ENCODE measurements at regions not wholly inside any gene's neighbourhood (a gene's known extent, or its start where the extent isn't known, plus 50 kb on each side); places are given as distances from the start of the nearest gene placed in this dataset.

DNA sequence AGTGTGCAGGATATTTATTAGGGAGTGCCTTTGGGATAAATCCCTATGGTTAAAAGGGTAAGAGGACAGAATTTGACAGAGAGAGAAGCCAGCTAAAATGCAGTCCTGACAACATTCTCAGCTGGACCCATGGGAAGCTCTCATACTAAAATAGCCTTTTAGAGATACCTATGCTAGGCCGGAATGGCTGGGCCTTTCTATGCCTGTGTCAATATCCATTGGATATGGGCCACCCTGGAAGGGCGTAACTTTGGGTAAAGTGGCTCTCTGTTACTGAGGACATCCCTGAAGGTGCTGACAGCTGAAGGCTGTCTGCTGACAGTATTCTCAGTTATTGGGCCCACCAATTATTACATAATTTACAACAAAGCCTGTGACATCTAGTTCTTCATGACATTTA, 613.0 kb upstream of the B3GALT2 start:
- DNase-seq (ENCODE audit: low read depth), result no peak

DNA sequence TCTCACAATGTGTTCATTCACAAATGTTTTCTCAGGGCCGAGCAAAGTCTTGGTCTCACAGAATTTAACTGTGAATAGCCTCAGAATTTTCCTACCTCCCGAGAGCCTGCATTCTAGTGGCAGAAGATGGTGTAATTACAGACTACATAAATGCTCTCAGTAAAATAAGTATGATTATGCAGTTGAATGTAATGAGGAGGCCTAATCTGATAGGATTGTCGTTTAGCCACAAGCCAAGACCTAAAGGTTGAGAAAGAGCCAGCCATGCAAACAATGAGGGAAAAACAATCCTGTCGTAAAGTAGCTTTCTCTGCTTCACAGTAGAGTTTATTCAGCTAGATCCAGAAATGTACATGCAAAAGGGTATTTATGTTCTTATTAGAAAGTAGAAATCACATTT, 607.8 kb upstream of the B3GALT2 start:
- no peak for DNase-seq (ENCODE audit: low read depth)

DNA sequence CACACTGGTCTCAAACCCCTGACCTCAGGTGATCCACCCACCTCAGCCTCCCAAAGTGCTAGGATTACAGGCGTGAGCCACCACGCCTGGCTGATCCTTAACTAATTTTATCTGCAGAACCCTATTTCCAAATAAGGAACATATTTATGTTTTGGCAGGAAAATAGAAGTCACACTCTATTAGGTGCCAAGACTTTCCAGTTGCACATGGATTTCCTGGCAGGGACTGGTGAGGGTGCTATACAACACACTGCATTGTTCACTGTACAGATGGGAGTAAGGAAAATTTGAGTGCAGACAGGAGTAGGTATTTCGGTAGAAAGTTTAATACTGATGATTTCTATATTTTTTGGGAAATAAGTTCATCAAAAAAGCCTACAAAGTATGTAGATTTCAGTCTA, 605.3 kb upstream of the B3GALT2 start:
- DNase-seq (ENCODE audit: low read depth), result no peak

DNA sequence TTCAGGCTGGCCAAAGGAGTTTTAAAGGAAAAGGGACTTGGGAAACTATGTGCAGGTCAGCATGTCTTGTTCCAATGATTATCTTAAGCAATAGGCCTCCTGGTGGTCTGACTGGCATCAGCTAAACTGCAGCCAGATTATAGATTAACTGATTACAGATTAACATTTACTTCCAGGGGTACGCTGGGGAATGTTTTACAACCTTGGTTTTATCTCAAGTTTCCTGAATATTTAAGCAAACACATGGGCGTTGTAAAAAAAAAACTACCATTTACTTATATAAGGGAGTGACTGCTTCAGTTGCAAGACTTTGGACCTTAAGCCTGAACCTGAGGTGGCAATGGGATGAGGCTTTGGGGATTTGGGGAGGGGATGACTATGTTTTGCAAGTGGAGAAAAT, 600.6 kb upstream of the B3GALT2 start:
- DNase-seq (ENCODE audit: low read depth), result no peak

DNA sequence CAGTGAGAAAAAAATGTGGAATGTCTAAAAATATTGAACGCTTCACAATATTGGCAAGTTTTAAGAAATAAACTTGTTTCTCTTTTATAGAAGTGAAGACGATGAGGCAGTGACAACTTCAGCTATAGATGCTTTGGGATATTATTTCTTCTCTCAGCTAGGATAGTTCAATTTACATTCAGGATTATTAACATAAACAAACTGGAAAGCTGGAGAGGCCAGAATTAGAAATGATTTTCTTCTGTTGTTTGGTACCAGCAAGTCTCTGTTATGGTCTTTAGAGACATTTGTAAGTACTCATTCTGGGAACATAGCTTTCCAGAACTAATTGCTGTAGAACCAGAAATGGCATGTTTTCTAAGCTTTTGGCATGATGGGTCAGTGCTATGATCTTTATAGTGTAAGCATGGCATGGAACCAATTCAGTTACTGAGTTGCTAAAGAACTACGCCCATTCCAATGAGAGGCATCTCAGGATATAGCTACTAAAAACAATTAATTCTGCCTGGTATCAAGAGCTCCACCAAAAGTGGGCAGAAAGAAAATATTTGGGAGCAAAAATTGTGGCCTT, 599.5 kb upstream of the B3GALT2 start:
- DNase-seq (ENCODE audit: low read depth), result no peak

DNA sequence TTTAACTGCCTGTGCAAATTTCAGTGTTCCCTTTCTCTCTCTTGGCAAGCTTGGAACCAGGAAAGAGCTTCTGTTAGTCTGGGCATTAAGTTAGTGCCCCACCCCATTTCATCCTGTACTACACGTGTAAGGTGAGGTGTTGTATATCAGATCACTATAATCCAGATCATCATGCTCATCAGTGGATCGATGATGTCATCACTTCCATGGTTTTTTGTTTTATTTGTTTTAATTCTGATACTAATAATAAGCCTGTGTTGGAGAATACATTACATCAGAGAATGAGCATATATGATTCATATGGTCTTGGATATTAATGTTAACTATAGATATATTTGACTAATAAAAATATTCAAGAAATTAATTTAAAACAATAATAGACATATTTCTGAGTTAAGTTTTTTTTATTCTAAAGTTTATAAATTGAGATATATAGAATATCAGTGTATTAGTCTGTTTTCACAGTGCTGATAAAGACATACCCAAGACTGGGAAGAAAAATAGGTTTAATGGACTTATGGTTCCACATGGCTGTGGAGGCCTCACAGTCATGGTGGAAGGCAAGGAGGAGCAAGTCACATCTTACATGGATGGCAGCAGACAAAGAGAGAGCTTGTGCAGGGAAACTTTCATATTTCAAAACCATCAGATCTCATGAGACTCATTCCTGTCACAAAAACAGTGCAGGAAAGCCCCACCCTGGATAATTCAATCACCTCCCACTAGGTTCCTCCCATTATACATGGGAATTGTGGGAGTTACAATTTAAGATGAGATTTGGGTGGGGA, 588.3 kb upstream of the B3GALT2 start:
- no peak for DNase-seq (ENCODE audit: low read depth)

DNA sequence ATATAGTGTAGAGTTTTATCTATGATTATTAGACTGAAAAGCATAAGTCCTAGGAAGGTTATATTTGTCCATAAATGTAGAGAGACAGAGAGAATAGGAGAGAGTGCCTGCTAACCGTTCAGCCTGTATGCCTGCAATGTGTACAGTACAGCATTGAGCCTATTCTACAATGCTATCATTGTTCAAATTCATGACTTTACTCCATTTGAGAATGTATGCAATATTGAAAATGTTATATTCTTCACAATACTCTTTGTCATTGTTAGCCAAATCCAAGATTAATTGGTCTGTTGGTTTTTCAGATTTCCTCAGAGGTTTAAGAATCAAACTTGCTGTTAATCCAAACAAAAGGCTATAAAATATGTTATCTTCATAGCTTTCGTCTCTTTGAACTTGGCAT, 585.2 kb upstream of the B3GALT2 start:
- DNase-seq (ENCODE audit: low read depth), result no peak

DNA sequence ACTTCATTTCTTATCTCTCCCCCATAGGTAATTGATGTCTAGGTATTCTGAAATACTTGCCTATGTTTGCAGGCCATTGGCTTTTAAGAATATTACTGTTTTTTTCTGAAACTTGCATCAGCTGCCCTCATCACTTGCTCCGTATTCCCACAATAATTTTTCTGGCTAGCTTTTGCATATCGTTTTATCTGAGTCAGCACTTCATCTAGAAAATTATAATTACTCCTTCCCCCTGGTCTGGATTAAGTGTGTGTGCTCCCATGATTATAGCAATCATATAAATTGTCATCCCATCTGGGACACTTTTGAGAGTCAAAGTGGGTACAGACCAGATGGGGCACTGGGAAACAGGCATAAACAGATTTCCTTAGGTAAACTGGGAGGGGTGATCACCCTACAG, 583.2 kb upstream of the B3GALT2 start:
- DNase-seq (ENCODE audit: low read depth), result no peak

DNA sequence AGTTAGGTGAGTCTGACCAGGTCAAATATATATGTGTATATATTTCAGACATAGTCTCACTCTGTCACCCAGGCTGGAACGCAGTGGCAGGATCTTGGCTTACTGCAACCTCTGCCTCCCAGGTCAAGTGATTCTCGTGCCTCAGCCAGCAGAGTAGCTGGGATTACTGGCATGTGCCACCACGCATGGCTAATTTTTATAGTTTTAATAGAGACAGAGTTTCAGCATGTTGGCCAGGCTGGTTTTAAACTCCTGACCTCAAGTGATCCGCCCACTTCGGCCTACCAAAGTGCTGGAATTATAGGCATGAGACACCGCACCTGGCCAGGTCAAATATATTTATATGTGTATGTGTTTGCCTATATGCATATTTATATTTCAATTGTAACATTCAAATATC, 581.5 kb upstream of the B3GALT2 start:
- DNase-seq (ENCODE audit: low read depth), result no peak

DNA sequence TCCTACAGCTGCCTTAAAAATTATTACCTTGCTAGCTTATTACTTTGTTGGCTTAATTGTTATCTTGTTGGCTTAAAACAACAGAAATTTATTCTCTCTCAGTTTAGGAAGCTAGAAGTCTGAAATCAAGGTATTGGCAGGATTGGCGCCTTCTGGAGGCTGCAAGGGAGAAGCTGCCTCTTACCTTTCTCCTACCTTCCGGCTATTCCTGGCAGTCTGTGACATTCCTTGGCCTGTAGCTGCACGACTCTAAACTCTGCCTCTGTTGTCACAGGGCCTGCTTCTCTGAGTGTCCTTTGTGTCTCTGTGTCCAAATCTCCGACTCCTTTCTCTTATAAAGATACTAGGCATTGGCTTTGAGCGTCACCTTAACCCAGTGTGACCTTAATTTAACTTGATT, 579.9 kb upstream of the B3GALT2 start:
- DNase-seq (ENCODE audit: low read depth), result no peak

DNA sequence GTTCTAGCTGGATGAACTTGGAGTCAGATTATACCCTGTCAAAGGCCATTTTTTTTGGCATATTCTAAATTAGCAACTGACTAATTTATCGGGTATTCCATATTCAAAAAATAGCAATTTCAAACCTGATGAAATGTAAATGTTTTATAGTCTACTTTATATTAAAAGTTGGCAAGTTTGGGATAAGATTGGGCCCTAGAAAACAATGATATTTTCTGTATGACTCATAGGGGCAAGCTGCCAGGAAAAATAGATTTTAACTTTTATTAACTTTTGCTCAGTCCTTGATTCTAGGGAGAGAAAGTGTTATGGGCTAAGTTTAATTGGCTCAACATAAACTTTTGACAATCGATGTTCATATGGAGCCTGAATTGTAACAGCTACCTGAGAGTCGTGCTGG, 576.9 kb upstream of the B3GALT2 start:
- no peak for DNase-seq (ENCODE audit: low read depth)

DNA sequence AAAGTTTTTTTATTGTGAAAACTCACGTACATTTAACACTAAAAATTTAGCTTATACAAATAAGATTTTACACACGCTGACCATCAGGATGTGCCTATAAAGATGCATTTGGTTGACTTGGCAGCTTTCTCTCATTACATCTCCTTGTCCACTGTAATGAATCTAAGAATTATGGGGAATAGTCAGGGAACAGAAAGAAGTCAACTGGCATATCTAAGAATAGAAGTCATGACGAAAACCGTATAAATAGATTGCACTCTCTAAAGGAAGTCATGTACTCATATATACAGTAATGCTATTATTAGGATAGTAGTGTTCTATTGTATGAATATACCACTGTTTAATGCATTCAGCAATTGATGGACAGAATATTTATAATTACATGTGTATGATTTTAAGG, 575.8 kb upstream of the B3GALT2 start:
- DNase-seq (ENCODE audit: low read depth), result no peak

DNA sequence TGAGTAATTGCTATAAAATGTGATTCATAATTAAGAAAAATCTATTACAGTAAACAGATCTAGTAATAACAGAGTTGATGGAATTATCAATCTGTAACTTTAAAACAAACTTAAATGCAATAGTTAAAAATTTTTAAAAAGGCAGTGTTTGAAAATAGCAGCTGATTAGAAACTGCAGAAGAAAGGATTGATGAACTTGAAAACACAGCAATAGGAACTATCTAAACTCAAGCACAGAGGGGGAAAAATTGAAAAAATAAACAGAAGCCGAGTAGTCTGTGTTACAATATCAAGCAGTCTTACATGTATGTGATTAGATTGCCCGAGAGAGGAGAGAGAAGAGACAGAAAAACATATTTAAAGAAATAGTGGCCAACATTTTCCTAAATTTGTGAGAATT, 569.0 kb upstream of the B3GALT2 start:
- DNase-seq (ENCODE audit: low read depth), result no peak

DNA sequence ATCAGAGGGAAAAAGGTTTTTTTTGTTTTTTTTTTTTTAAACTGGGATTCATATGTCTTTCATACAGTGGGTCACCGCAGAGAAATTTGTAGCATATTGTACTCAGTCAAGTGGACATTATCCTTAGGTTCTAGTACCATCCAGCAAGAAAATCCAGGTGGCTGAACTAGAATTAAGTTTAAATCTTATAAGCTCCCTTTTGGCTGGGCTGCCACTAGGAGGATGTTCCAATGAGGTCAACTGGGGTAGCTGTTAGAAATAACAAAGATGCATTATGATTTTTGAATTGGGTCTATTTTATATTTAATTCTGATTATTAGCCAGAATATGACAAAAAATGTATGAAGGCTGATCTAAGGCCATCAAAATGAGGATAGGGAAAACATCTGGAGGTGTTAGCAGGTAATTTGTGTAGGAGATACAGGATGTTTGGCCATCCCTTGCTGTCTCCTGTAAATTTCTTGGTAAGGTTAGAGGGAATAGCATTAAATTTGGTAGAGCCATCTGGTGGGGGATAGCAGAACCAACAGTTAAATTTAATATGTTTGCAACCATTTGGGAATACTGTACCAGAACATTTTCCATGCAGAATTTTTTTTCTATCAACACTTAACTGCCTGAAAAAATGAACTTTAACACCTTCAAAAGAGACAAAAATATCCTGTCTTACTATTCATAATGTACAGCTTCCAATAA, 568.5 kb upstream of the B3GALT2 start:
- DNase-seq (ENCODE audit: low read depth), result no peak

DNA sequence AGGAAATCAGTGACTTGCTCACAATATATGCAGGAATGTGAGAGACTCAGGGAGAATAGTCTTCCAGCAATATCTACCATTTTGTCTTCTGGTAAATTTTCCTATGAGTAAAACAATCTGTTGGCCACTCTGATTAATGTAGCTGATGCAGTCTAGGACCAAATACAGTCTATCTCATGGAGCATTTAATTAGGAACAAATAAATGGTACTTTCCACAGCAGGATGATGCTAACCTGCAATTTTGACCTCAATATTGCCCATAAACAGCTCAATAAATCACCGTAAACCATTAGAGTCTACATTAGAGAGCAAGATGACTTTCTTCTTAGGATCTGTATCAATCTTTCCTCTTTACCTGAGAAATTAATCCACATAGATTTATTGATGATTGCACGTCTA, 567.7 kb upstream of the B3GALT2 start:
- no peak for DNase-seq (ENCODE audit: low read depth)

DNA sequence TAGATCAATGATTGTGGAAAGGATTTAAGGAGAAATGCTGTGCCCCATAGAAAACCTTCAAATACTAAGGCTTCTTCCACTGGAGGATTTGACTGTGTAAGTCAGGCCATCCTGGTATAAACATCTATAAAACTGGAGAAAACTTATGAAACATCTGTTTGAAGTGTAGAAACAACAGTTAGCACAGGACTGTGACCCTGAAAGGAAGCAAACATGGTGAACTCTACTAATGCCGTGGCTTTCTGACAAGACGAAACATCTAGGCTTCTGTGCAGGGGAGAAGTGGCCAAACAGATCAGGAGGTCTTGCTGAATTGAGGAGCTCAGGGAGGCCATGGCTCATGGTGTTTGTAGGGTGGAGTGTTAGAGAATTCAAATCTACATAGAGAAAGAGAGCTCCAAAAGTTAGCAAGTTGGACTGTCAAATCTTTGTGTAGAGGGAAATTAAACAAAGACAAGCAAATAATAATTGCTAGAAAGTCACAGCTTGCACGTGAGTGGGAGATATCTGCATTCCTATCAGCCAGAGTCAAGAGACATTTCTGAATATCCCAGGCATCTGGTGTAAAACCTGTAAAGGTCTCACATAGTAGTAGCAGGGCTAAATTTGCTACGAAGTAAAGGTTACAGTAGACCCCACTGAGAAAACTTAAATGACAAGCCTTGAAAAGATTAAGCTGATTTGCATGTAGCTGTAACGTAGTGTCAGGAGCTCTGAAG, 566.8 kb upstream of the B3GALT2 start:
- no peak for DNase-seq (ENCODE audit: low read depth)

DNA sequence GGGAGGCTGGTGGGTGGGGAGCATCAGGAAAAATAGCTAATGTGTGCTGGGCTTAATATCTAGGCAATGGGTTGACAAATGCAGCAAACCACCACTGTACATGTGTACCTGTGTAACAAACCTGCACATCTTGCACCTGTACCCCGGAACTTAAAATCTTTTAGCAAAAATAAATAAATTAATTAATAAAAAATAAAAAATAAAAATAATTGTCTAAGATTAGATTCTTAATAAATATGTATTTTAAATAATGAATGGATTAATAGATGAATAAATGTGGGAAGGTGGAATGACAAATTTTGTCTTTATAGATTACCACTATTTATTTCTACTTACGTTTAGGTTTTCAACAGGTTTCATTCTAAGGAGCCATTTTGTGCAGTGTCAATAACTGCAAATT, 563.5 kb upstream of the B3GALT2 start:
- no peak for DNase-seq (ENCODE audit: low read depth)

DNA sequence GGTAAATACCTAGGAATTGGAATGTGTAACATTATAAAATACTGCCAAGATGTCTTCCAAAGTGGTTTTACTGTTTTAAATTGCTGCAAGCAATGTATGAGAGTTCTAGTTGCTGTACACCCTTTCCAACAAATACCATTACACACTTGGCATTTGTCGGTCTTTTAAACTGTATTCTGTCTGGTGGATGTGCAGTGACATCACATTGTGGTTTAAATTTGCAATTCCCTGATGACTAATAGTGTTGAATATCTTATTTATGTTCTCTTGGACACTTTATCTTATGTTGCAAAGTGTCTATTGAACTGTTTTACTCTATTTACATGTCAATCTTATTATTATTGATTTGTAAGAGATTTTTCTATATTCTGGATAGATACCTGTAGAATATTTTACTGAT, 561.2 kb upstream of the B3GALT2 start:
- DNase-seq (ENCODE audit: low read depth), result no peak

DNA sequence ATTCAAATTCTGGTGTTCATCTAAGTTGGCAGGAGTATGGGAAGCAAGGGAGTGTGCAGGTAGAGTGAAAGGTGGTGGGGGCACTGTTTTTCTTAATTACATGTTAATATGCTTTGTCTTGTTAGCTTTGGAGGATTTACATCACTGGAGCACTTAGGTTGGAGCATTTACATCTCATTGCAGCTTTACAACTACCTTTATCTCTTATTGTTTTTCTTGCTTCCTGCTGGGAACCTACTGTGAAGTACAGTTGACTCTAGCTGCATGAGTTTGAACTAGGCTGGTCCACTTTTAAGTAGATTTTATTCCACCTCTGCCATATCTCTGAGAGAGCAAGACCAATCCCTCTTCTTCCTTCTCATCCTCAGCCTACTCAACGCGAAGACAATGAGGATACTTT, 554.8 kb upstream of the B3GALT2 start:
- DNase-seq (ENCODE audit: low read depth), result no peak

DNA sequence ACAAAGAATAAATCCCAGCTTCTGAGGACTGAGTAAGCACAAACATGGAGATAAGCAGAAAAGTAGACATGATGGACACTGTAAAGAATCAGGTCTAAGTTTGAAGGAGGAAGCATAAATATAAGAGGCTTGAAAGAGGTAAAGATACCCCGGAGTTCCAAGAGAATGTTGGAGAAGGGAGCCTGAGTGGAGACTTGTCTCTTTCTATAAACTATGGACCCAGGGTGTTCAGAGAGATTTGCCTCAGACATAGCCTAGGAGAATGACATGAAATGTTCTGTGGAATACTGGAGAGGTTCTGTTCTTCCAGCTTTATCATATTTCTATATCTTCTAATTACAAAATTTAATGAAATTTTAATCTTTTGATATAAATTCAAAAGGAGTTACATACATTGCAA, 554.3 kb upstream of the B3GALT2 start:
- no peak for DNase-seq (ENCODE audit: low read depth)

DNA sequence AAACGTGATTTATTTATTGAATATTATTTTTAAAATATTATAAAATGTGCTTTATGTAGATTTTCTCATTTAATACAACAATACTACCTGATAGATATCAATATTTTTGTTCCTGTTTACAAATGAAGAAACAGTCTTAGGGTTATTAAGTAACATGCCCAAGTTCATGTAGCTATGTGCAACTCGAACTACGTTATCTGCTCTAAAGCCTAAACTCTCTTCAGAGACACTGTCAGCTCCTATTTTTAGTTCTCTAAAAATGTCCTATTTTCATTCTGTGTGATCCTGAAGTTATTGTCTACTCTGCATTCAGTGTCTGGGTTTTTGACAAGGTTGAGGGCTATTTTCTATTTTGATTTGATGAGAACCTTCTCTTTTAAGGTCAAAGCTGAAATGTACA, 550.1 kb upstream of the B3GALT2 start:
- no peak for DNase-seq (ENCODE audit: low read depth)

DNA sequence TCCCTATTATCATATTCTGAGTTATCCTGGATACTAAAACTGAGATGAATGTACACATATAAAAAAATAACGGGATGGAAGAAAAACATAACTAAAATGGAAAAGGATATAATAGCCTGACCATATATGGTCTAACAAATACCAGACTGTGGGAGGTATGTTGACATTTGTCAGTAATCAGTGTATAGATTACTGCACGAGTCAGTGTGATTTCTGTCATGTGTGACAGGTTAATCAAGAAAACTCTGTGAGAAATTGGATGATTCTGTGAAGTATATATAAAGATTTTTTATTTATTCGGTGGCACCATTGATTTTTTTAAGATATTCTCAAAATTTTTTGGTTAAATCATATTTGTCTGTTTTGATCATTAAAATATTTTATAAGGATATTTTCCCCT, 547.3 kb upstream of the B3GALT2 start:
- DNase-seq (ENCODE audit: low read depth), result no peak

DNA sequence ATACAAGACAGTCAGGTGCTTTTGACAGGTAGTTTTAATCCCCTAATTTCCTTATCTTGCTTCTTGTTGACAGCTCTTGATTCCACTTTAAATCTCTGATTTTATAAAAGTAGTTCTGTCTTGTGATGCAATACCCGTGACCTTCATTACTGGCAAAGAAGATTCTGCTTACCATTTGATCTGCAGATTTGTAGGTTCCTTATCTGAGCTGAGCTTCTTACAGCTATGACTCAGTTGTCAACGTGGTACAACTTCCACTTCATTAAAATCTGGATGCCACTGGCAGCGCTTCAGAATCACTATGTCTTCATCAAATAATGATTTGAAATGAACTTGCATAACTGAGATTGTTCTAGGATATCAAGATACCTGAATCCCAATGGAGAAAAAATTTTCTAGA, 543.6 kb upstream of the B3GALT2 start:
- no peak for DNase-seq (ENCODE audit: low read depth)
